ENCODE measurements at regions not wholly inside any gene's neighbourhood (a gene's known extent, or its start where the extent isn't known, plus 50 kb on each side); places are given as distances from the start of the nearest gene placed in this dataset.

DNA sequence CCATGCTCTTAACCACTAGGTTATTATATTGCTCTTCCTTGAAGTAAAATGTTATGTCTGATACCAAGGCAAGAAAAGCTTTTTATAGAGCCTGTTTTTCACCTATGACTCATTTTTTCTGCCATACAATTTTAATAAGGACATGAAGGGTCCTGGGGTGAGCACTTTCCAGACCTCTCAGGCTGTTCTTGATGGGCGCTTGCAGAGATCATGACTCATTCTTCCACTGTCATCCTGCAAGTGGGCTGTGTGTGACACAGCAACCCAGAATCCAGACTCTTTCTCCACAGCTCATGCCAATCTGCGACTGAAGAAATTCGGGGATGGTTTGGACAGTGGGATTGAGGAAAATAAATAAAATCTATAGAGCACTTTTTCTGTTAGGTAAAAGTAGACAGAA lies 506.7 kb upstream of the NBEA start:
- DNase-seq: no peak
- H3K4me1 ChIP-seq: no peaks in the 10 kb centered on the region
- H3K27me3 Mint-ChIP-seq (ENCODE audit: insufficient read depth, unreplicated experiment): no peaks in the 10 kb centered on the region
- H3K27ac Mint-ChIP-seq (ENCODE audit: unreplicated experiment): no peak overlapping the region
- no peaks in the 10 kb centered on the region for H3K9me3 ChIP-seq
- no peaks in the 10 kb centered on the region for H3K27me3 ChIP-seq (replicated peaks; ENCODE audit: control insufficient read depth, insufficient read depth, low read length)
- ChIA-PET POLR2A (no interaction called here), CTCF (no interaction called here)
- H3K36me3 ChIP-seq (ENCODE audit: control insufficient read depth, insufficient read depth, low read length): no peaks in the 10 kb centered on the region
- BruUV-seq (replicated peaks): no TSS peak
- H3K4me3 Mint-ChIP-seq (ENCODE audit: unreplicated experiment): no peak overlapping the region
- no peaks in the 10 kb centered on the region for H3K9me3 Mint-ChIP-seq (ENCODE audit: unreplicated experiment)
- H3K4me3 ChIP-seq (ENCODE audit: low read depth, low read length): no peak overlapping the region
- no peaks in the 10 kb centered on the region for H3K4me1 Mint-ChIP-seq (ENCODE audit: low read depth, unreplicated experiment)
- no peaks in the 10 kb centered on the region for H3K36me3 Mint-ChIP-seq (ENCODE audit: insufficient read depth, unreplicated experiment)
- TF ChIP-seq, protein P1, sequence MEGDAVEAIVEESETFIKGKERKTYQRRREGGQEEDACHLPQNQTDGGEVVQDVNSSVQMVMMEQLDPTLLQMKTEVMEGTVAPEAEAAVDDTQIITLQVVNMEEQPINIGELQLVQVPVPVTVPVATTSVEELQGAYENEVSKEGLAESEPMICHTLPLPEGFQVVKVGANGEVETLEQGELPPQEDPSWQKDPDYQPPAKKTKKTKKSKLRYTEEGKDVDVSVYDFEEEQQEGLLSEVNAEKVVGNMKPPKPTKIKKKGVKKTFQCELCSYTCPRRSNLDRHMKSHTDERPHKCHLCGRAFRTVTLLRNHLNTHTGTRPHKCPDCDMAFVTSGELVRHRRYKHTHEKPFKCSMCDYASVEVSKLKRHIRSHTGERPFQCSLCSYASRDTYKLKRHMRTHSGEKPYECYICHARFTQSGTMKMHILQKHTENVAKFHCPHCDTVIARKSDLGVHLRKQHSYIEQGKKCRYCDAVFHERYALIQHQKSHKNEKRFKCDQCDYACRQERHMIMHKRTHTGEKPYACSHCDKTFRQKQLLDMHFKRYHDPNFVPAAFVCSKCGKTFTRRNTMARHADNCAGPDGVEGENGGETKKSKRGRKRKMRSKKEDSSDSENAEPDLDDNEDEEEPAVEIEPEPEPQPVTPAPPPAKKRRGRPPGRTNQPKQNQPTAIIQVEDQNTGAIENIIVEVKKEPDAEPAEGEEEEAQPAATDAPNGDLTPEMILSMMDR (IDR thresholded peaks at IDR 0.05; ENCODE audit: insufficient read depth in 1 of 2, low read depth in 1 of 2, low read length in 1 of 2, severe bottlenecking in 1 of 2, unreplicated experiment in 1 of 2): no peak
- intact Hi-C loops (cut with micrococcal nuclease; ENCODE audit: unreplicated experiment): no loop called here

DNA sequence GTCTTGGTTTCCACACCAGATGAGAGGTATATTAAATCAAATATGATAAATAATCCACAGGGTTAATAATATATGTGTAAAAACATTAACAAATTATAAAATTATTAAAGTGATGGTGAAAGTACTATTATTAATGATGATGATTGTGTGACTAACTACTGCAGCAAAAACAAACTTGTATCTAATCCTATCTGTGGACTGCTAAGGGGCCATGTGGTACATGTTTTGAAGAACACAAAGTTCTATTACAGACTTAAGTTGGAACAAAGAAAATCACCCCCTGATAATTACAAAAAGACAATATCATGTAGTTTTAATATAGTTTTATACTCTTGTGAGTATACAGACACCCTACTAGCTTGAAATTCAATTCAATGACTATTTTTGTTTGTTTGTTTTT lies 504.2 kb upstream of the NBEA start:
- Histone ChIP-seq H3K4me1 (no peaks in the 10 kb centered on the region), H3K4me3 (ENCODE audit: low read depth, low read length) (no peak overlapping the region), H3K36me3 (ENCODE audit: control insufficient read depth, insufficient read depth, low read length) (no peaks in the 10 kb centered on the region), H3K27me3 (replicated peaks; ENCODE audit: control insufficient read depth, insufficient read depth, low read length) (no peaks in the 10 kb centered on the region), H3K9me3 (no peaks in the 10 kb centered on the region)
- intact Hi-C loops (cut with micrococcal nuclease; ENCODE audit: unreplicated experiment): no loop called here
- ChIA-PET POLR2A (no interaction called here), CTCF (no interaction called here)
- H3K36me3 Mint-ChIP-seq (ENCODE audit: insufficient read depth, unreplicated experiment): no peaks in the 10 kb centered on the region
- no peak overlapping the region for H3K27ac Mint-ChIP-seq (ENCODE audit: unreplicated experiment)
- TF ChIP-seq, protein P1 (IDR thresholded peaks at IDR 0.05; ENCODE audit: insufficient read depth in 1 of 2, low read depth in 1 of 2, low read length in 1 of 2, severe bottlenecking in 1 of 2, unreplicated experiment in 1 of 2): no peak
- no peaks in the 10 kb centered on the region for H3K4me1 Mint-ChIP-seq (ENCODE audit: low read depth, unreplicated experiment)
- H3K4me3 Mint-ChIP-seq (ENCODE audit: unreplicated experiment): no peak overlapping the region
- H3K9me3 Mint-ChIP-seq (ENCODE audit: unreplicated experiment): no peaks in the 10 kb centered on the region
- DNase-seq: no peak
- H3K27me3 Mint-ChIP-seq (ENCODE audit: insufficient read depth, unreplicated experiment): no peaks in the 10 kb centered on the region
- no TSS peak for BruUV-seq (replicated peaks)

DNA sequence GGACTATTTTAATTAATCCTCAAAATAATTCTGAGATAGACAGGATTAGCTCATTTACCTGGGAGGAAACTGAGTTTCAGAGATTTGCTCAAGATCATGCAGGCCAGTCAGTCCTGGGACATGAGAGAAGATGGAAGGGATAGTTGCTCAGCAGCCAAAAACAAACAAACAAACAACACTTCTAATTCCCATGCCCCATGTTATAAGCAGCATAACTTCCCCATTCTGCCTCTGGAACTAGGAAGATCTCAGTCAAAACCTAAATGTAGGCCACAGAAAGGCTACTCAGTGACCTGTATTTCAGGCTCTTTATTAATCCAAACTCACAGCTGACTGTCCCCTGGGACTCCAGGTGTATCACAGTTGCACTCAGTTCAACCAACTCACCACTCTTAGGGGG lies 489.2 kb upstream of the NBEA start:
- Histone ChIP-seq H3K4me3 (ENCODE audit: low read depth, low read length) (no peak overlapping the region), H3K4me1 (no peaks in the 10 kb centered on the region), H3K9me3 (no peaks in the 10 kb centered on the region), H3K27me3 (replicated peaks; ENCODE audit: control insufficient read depth, insufficient read depth, low read length) (no peaks in the 10 kb centered on the region), H3K36me3 (ENCODE audit: control insufficient read depth, insufficient read depth, low read length) (no peaks in the 10 kb centered on the region)
- ChIA-PET POLR2A (no interaction called here), CTCF (no interaction called here)
- no peaks in the 10 kb centered on the region for H3K27me3 Mint-ChIP-seq (ENCODE audit: insufficient read depth, unreplicated experiment)
- H3K4me1 Mint-ChIP-seq (ENCODE audit: low read depth, unreplicated experiment): no peaks in the 10 kb centered on the region
- no peaks in the 10 kb centered on the region for H3K9me3 Mint-ChIP-seq (ENCODE audit: unreplicated experiment)
- TF ChIP-seq, protein P1 (IDR thresholded peaks at IDR 0.05; ENCODE audit: insufficient read depth in 1 of 2, low read depth in 1 of 2, low read length in 1 of 2, severe bottlenecking in 1 of 2, unreplicated experiment in 1 of 2): no peak
- BruUV-seq (replicated peaks): no TSS peak
- H3K4me3 Mint-ChIP-seq (ENCODE audit: unreplicated experiment): no peak overlapping the region
- no peak overlapping the region for H3K27ac Mint-ChIP-seq (ENCODE audit: unreplicated experiment)
- H3K36me3 Mint-ChIP-seq (ENCODE audit: insufficient read depth, unreplicated experiment): no peaks in the 10 kb centered on the region
- intact Hi-C loops (cut with micrococcal nuclease; ENCODE audit: unreplicated experiment): no loop called here
- no peak for DNase-seq

Measured in Caco-2 (cell line).